K562 (cell line): ENCODE measurements at regions not wholly inside any gene's neighbourhood (a gene's known extent, or its start where the extent isn't known, plus 50 kb on each side); places are given as distances from the start of the nearest gene placed in this dataset.

Source experiments
- ETV1 ChIP-seq: fragments of 450-650 bp; conservative IDR thresholded peaks from 2 replicates; pipeline ENCODE4 v1.6.1; 2016; ENCODE audit warnings: missing genetic modification characterization, control low read depth, low read depth, missing compliant biosample characterization
- JUND ChIP-seq, 2 experiments: IDR thresholded peaks; 2 replicates in 1 of 2; 3 replicates in 1 of 2; pipeline ENCODE4 v1.6.1; 2011; ENCODE audit warnings: borderline replicate concordance in 2 of 2, low read depth in 2 of 2, low read length in 2 of 2, improper control_type of control experiment in 1 of 2, missing biosample characterization in 1 of 2, missing genetic modification characterization in 1 of 2, missing genetic modification reagents in 1 of 2
- TF ChIP-seq, protein P1 (sequence below): fragments of 250-450 bp; sonication (Bioruptor Pico); IDR thresholded peaks from 2 replicates; pipeline ENCODE4 v1.8.0; 2021; ENCODE audit warnings: mild to moderate bottlenecking, moderate library complexity
- TF ChIP-seq, protein P2 (sequence below): IDR thresholded peaks from 2 replicates; pipeline ENCODE4 v1.6.1; 2011; ENCODE audit warnings: borderline replicate concordance, low read depth, mild to moderate bottlenecking, moderate library complexity, low read length; ENCODE audit not compliant: insufficient read depth, poor library complexity, severe bottlenecking
- TF ChIP-seq, protein P3 (sequence below): fragments of 450-650 bp; conservative IDR thresholded peaks from 2 replicates; pipeline ENCODE4 v1.6.1; 2016; ENCODE audit warnings: missing genetic modification characterization, low read depth, mild to moderate bottlenecking, missing compliant biosample characterization, moderate library complexity
- TF ChIP-seq, protein P4 (sequence below): fragments of 450-650 bp; IDR thresholded peaks from 2 replicates; pipeline ENCODE4 v1.6.1; 2016; ENCODE audit warnings: mild to moderate bottlenecking, moderate library complexity

DNA sequence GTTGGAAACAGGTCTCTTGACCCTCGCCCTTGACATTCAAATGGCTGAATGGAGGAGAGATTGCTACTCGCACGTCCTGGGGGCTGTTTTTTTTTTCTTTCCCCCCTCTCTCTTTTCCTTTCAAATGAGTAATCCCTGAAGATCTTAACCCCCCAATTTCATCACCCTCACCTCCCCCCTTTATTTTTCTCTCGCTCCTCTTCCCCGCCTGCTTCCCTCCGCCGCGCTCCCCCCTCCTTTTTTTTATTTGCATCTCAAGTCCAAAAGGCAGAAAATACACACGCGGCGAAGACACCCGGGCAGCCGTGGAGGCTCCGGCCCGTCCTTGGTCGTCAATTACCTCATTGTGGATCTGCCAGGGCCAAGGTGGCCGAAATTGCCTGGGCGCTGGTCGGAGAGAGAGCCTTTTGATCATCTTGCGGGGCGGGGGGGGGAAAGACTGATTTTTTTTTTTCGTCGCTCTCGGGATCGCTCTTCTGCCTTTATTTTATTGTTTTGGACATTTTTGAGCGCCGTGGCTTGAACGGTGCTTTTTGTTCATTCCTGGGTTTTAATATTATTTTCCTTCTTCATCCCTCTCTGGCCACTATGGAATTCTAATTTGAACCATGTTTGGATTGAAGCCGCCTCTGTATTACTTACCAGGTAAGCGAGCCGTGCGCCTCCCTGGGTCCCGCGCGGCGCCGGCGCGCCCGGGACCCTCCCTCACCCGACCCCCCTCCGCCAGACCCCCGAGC is 57.2 kb upstream of the GSE1 start (continued):
- TF ChIP-seq, protein P1, sequence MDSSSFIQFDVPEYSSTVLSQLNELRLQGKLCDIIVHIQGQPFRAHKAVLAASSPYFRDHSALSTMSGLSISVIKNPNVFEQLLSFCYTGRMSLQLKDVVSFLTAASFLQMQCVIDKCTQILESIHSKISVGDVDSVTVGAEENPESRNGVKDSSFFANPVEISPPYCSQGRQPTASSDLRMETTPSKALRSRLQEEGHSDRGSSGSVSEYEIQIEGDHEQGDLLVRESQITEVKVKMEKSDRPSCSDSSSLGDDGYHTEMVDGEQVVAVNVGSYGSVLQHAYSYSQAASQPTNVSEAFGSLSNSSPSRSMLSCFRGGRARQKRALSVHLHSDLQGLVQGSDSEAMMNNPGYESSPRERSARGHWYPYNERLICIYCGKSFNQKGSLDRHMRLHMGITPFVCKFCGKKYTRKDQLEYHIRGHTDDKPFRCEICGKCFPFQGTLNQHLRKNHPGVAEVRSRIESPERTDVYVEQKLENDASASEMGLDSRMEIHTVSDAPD (CRISPR knock-in tag), result no peak
- TF ChIP-seq JUND (IDR thresholded peaks at IDR 0.05; ENCODE audit: borderline replicate concordance, low read depth, low read length) (no peak), JUND (tag; IDR thresholded peaks at IDR 0.05; ENCODE audit: borderline replicate concordance, low read depth, low read length) (no peak), ETV1 (tag) (no peak)
- TF ChIP-seq, protein P2, sequence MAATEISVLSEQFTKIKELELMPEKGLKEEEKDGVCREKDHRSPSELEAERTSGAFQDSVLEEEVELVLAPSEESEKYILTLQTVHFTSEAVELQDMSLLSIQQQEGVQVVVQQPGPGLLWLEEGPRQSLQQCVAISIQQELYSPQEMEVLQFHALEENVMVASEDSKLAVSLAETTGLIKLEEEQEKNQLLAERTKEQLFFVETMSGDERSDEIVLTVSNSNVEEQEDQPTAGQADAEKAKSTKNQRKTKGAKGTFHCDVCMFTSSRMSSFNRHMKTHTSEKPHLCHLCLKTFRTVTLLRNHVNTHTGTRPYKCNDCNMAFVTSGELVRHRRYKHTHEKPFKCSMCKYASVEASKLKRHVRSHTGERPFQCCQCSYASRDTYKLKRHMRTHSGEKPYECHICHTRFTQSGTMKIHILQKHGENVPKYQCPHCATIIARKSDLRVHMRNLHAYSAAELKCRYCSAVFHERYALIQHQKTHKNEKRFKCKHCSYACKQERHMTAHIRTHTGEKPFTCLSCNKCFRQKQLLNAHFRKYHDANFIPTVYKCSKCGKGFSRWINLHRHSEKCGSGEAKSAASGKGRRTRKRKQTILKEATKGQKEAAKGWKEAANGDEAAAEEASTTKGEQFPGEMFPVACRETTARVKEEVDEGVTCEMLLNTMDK, result no peak
- TF ChIP-seq, protein P3, sequence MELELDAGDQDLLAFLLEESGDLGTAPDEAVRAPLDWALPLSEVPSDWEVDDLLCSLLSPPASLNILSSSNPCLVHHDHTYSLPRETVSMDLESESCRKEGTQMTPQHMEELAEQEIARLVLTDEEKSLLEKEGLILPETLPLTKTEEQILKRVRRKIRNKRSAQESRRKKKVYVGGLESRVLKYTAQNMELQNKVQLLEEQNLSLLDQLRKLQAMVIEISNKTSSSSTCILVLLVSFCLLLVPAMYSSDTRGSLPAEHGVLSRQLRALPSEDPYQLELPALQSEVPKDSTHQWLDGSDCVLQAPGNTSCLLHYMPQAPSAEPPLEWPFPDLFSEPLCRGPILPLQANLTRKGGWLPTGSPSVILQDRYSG (tag), result no peak
- TF ChIP-seq, protein P4, sequence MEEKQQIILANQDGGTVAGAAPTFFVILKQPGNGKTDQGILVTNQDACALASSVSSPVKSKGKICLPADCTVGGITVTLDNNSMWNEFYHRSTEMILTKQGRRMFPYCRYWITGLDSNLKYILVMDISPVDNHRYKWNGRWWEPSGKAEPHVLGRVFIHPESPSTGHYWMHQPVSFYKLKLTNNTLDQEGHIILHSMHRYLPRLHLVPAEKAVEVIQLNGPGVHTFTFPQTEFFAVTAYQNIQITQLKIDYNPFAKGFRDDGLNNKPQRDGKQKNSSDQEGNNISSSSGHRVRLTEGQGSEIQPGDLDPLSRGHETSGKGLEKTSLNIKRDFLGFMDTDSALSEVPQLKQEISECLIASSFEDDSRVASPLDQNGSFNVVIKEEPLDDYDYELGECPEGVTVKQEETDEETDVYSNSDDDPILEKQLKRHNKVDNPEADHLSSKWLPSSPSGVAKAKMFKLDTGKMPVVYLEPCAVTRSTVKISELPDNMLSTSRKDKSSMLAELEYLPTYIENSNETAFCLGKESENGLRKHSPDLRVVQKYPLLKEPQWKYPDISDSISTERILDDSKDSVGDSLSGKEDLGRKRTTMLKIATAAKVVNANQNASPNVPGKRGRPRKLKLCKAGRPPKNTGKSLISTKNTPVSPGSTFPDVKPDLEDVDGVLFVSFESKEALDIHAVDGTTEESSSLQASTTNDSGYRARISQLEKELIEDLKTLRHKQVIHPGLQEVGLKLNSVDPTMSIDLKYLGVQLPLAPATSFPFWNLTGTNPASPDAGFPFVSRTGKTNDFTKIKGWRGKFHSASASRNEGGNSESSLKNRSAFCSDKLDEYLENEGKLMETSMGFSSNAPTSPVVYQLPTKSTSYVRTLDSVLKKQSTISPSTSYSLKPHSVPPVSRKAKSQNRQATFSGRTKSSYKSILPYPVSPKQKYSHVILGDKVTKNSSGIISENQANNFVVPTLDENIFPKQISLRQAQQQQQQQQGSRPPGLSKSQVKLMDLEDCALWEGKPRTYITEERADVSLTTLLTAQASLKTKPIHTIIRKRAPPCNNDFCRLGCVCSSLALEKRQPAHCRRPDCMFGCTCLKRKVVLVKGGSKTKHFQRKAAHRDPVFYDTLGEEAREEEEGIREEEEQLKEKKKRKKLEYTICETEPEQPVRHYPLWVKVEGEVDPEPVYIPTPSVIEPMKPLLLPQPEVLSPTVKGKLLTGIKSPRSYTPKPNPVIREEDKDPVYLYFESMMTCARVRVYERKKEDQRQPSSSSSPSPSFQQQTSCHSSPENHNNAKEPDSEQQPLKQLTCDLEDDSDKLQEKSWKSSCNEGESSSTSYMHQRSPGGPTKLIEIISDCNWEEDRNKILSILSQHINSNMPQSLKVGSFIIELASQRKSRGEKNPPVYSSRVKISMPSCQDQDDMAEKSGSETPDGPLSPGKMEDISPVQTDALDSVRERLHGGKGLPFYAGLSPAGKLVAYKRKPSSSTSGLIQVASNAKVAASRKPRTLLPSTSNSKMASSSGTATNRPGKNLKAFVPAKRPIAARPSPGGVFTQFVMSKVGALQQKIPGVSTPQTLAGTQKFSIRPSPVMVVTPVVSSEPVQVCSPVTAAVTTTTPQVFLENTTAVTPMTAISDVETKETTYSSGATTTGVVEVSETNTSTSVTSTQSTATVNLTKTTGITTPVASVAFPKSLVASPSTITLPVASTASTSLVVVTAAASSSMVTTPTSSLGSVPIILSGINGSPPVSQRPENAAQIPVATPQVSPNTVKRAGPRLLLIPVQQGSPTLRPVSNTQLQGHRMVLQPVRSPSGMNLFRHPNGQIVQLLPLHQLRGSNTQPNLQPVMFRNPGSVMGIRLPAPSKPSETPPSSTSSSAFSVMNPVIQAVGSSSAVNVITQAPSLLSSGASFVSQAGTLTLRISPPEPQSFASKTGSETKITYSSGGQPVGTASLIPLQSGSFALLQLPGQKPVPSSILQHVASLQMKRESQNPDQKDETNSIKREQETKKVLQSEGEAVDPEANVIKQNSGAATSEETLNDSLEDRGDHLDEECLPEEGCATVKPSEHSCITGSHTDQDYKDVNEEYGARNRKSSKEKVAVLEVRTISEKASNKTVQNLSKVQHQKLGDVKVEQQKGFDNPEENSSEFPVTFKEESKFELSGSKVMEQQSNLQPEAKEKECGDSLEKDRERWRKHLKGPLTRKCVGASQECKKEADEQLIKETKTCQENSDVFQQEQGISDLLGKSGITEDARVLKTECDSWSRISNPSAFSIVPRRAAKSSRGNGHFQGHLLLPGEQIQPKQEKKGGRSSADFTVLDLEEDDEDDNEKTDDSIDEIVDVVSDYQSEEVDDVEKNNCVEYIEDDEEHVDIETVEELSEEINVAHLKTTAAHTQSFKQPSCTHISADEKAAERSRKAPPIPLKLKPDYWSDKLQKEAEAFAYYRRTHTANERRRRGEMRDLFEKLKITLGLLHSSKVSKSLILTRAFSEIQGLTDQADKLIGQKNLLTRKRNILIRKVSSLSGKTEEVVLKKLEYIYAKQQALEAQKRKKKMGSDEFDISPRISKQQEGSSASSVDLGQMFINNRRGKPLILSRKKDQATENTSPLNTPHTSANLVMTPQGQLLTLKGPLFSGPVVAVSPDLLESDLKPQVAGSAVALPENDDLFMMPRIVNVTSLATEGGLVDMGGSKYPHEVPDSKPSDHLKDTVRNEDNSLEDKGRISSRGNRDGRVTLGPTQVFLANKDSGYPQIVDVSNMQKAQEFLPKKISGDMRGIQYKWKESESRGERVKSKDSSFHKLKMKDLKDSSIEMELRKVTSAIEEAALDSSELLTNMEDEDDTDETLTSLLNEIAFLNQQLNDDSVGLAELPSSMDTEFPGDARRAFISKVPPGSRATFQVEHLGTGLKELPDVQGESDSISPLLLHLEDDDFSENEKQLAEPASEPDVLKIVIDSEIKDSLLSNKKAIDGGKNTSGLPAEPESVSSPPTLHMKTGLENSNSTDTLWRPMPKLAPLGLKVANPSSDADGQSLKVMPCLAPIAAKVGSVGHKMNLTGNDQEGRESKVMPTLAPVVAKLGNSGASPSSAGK, result no peak
